OCI-LY1 (cell line): ENCODE measurements at regions not wholly inside any gene's neighbourhood (a gene's known extent, or its start where the extent isn't known, plus 50 kb on each side); places are given as distances from the start of the nearest gene placed in this dataset.

Experiments
- CTCF ChIP-seq: fragments of 200-600 bp; sonication (generic), shearing (Covaris generic); IDR thresholded peaks from 2 replicates; pipeline ENCODE4 v1.5.1; 2017; ENCODE audit warnings: mild to moderate bottlenecking, antibody characterized with exemption, low read length, moderate library complexity, mixed read lengths
- EZH2 ChIP-seq: fragments of 200-600 bp; sonication (generic), shearing (Covaris generic); IDR thresholded peaks from 2 replicates; pipeline ENCODE4 v1.8.0; 2017; ENCODE audit warnings: borderline replicate concordance, mixed run types, mild to moderate bottlenecking, antibody characterized with exemption, low read length, moderate library complexity, mixed read lengths

DNA sequence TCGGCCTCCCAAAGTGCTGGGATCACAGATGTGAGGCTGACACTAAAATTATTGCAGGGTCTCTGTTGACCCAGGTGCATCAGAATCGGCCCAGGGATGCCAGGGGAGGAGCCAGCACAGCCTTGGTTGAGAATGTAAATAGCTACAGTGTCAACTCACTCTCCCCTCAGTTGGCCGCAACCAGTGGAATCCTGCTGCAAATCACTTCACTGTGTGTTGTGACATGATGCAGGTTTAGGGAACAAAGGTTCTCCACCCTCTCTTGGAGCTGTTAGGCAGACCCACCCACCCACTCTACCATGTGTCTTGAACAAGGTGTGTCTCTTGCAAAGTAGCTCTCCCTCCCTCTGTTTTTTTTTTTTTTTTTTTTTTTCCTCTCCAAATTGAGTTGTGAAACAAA lies 60.5 kb upstream of the SOD1 start:
- no peak for TF ChIP-seq CTCF
- TF ChIP-seq EZH2: no peak
